SJSA1 (cell line): ENCODE measurements at regions not wholly inside any gene's neighbourhood (a gene's known extent, or its start where the extent isn't known, plus 50 kb on each side); places are given as distances from the start of the nearest gene placed in this dataset.

Experiments
- DNase-seq, 2 experiments: peaks; one replicate each; pipeline ENCODE4 v3.0.0-alpha.2; 2015 to 2020; ENCODE audit warnings: low spot score in 2 of 2, low read depth in 1 of 2
- H3K27ac ChIP-seq: fragments of 250-450 bp; sonication (Bioruptor Pico); 2 replicates; pipeline ENCODE4 v1.5.1; 2020; ENCODE audit warnings: mild to moderate bottlenecking, moderate library complexity
- H3K27me3 ChIP-seq: fragments of 250-450 bp; sonication (Bioruptor Pico); replicated peaks from 2 replicates; pipeline ENCODE4 v1.5.1; 2020; ENCODE audit warnings: mild to moderate bottlenecking, moderate library complexity
- H3K36me3 ChIP-seq: fragments of 250-450 bp; sonication (Bioruptor Pico); 2 replicates; pipeline ENCODE4 v1.5.1; 2020; ENCODE audit warnings: mild to moderate bottlenecking
- H3K4me1 ChIP-seq: fragments of 250-450 bp; sonication (Bioruptor Pico); replicated peaks from 2 replicates; pipeline ENCODE4 v1.6.1; 2021; ENCODE audit warnings: mild to moderate bottlenecking
- H3K4me3 ChIP-seq: fragments of 250-450 bp; sonication (Bioruptor Pico); 2 replicates; pipeline ENCODE4 v1.5.1; 2020; ENCODE audit warnings: mild to moderate bottlenecking
- H3K9me3 ChIP-seq: fragments of 250-450 bp; sonication (Bioruptor Pico); replicated peaks from 2 replicates; pipeline ENCODE4 v1.5.1; 2020; ENCODE audit warnings: mild to moderate bottlenecking

- H3K27ac ChIP-seq = no peak overlapping the region
- H3K36me3 ChIP-seq = no peaks in the 10 kb centered on the region
- no peaks in the 10 kb centered on the region for H3K9me3 ChIP-seq
- no peak overlapping the region for H3K4me3 ChIP-seq
- no peak for DNase-seq
- H3K4me1 ChIP-seq = peaks cover 27% of the 10 kb centered on the region
- H3K27me3 ChIP-seq = no peaks in the 10 kb centered on the region
These were observed 132.7 kb upstream of the RUNX3 start for GRCh38 chr1:25062621-25063255.

- H3K4me3 ChIP-seq = no peak overlapping the region
- H3K4me1 ChIP-seq = peaks cover 24% of the 10 kb centered on the region
- no peak for DNase-seq
- no peaks in the 10 kb centered on the region for H3K9me3 ChIP-seq
- H3K27ac ChIP-seq = no peak overlapping the region
- H3K27me3 ChIP-seq = no peaks in the 10 kb centered on the region
- H3K36me3 ChIP-seq = no peaks in the 10 kb centered on the region
These were observed 131.4 kb upstream of the RUNX3 start for GRCh38 chr1:25061261-25061995.

GRCh38 chr1:25057188-25057587 lies 127.1 kb upstream of the RUNX3 start:
- no peak for DNase-seq
- Histone ChIP-seq H3K9me3 (no peaks in the 10 kb centered on the region), H3K36me3 (no peaks in the 10 kb centered on the region), H3K4me1 (no peaks in the 10 kb centered on the region), H3K27ac (no peak overlapping the region), H3K27me3 (no peaks in the 10 kb centered on the region), H3K4me3 (no peak overlapping the region)

GRCh38 chr1:25056536-25056935 lies 126.5 kb upstream of the RUNX3 start:
- no peaks in the 10 kb centered on the region for H3K9me3 ChIP-seq
- H3K4me3 ChIP-seq = no peak overlapping the region
- H3K27ac ChIP-seq = no peak overlapping the region
- no peaks in the 10 kb centered on the region for H3K27me3 ChIP-seq
- no peaks in the 10 kb centered on the region for H3K4me1 ChIP-seq
- H3K36me3 ChIP-seq = no peaks in the 10 kb centered on the region
- no peak for DNase-seq

- H3K9me3 ChIP-seq = no peaks in the 10 kb centered on the region
- H3K4me1 ChIP-seq = no peaks in the 10 kb centered on the region
- H3K36me3 ChIP-seq = no peaks in the 10 kb centered on the region
- no peaks in the 10 kb centered on the region for H3K27me3 ChIP-seq
- H3K4me3 ChIP-seq = no peak overlapping the region
- no peak overlapping the region for H3K27ac ChIP-seq
- no peak for DNase-seq
These were observed 125.9 kb upstream of the RUNX3 start for GRCh38 chr1:25055961-25056360.

GRCh38 chr1:25055324-25055780 lies 125.3 kb upstream of the RUNX3 start:
- Histone ChIP-seq H3K4me3 (no peak overlapping the region), H3K27me3 (no peaks in the 10 kb centered on the region), H3K36me3 (no peaks in the 10 kb centered on the region), H3K9me3 (no peaks in the 10 kb centered on the region), H3K27ac (no peak overlapping the region), H3K4me1 (no peaks in the 10 kb centered on the region)
- no peak for DNase-seq

- Histone ChIP-seq H3K4me1 (no peaks in the 10 kb centered on the region), H3K27ac (no peak overlapping the region), H3K36me3 (no peaks in the 10 kb centered on the region), H3K4me3 (no peak overlapping the region), H3K9me3 (no peaks in the 10 kb centered on the region), H3K27me3 (no peaks in the 10 kb centered on the region)
- DNase-seq = no peak
These were observed 124.6 kb upstream of the RUNX3 start for GRCh38 chr1:25054526-25055323.

GRCh38 chr1:25053576-25054250 lies 123.6 kb upstream of the RUNX3 start:
- Histone ChIP-seq H3K27ac (no peak overlapping the region), H3K9me3 (no peaks in the 10 kb centered on the region), H3K4me1 (no peaks in the 10 kb centered on the region), H3K4me3 (no peak overlapping the region), H3K36me3 (no peaks in the 10 kb centered on the region), H3K27me3 (no peaks in the 10 kb centered on the region)
- no peak for DNase-seq

GRCh38 chr1:25051906-25052305 lies 121.8 kb upstream of the RUNX3 start:
- H3K27ac ChIP-seq = no peak overlapping the region
- H3K9me3 ChIP-seq = no peaks in the 10 kb centered on the region
- H3K4me3 ChIP-seq = no peak overlapping the region
- no peak for DNase-seq
- H3K27me3 ChIP-seq = no peaks in the 10 kb centered on the region
- no peaks in the 10 kb centered on the region for H3K4me1 ChIP-seq
- H3K36me3 ChIP-seq = no peaks in the 10 kb centered on the region

GRCh38 chr1:25051504-25051903 lies 121.4 kb upstream of the RUNX3 start:
- Histone ChIP-seq H3K4me3 (no peak overlapping the region), H3K27ac (no peak overlapping the region), H3K27me3 (no peaks in the 10 kb centered on the region), H3K9me3 (no peaks in the 10 kb centered on the region), H3K36me3 (no peaks in the 10 kb centered on the region), H3K4me1 (no peaks in the 10 kb centered on the region)
- DNase-seq = no peak

- Histone ChIP-seq H3K27me3 (no peaks in the 10 kb centered on the region), H3K27ac (no peak overlapping the region), H3K36me3 (no peaks in the 10 kb centered on the region), H3K4me3 (no peak overlapping the region), H3K9me3 (no peaks in the 10 kb centered on the region), H3K4me1 (no peaks in the 10 kb centered on the region)
- no peak for DNase-seq
These were observed 120.1 kb upstream of the RUNX3 start for GRCh38 chr1:25050165-25050564.

GRCh38 chr1:25049190-25049589 lies 119.1 kb upstream of the RUNX3 start:
- no peaks in the 10 kb centered on the region for H3K4me1 ChIP-seq
- DNase-seq = no peak
- no peak overlapping the region for H3K4me3 ChIP-seq
- H3K36me3 ChIP-seq = no peaks in the 10 kb centered on the region
- H3K27me3 ChIP-seq = no peaks in the 10 kb centered on the region
- no peak overlapping the region for H3K27ac ChIP-seq
- H3K9me3 ChIP-seq = no peaks in the 10 kb centered on the region

GRCh38 chr1:25048728-25049127 lies 118.7 kb upstream of the RUNX3 start:
- no peaks in the 10 kb centered on the region for H3K4me1 ChIP-seq
- DNase-seq = no peak
- no peak overlapping the region for H3K27ac ChIP-seq
- H3K4me3 ChIP-seq = no peak overlapping the region
- no peaks in the 10 kb centered on the region for H3K27me3 ChIP-seq
- no peaks in the 10 kb centered on the region for H3K9me3 ChIP-seq
- H3K36me3 ChIP-seq = no peaks in the 10 kb centered on the region
